ENCODE measurements at regions not wholly inside any gene's neighbourhood (a gene's known extent, or its start where the extent isn't known, plus 50 kb on each side); places are given as distances from the start of the nearest gene placed in this dataset.

DNA sequence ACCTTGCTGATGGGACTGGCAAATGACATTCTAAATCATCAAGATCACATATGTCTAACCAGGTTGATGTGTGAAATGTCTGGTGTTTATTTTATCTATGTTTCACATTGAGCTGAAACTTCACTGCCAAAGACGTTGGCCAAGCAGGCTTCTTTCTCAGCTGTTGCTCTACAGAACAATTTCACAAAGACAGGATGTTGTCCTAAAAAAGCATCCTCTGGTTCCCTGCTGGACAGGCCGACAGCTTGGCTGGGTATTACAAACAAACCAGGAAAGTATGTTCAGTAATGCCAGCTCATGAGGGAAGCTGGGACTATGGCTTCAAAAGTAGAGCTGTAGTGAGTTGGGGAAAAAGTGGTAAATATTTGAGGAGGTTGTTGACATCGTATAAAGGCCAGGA lies 179.4 kb downstream of the FAM43A start:
- Histone ChIP-seq H3K36me3 (ENCODE audit: control insufficient read depth in 1 of 2, insufficient read depth in 2 of 2, low read length in 2 of 2) (no peaks in the 10 kb centered on the region), H3K27ac (ENCODE audit: low read depth, low read length) (no peak overlapping the region), H3K27me3 (ENCODE audit: control insufficient read depth in 1 of 2, insufficient read depth in 2 of 2, low read length in 2 of 2) (no peaks in the 10 kb centered on the region), H3K9me3 (ENCODE audit: control insufficient read depth in 1 of 2, low read length in 2 of 2) (no peaks in the 10 kb centered on the region), H3K9ac (ENCODE audit: low read depth in 1 of 2, low read length in 2 of 2) (no peak overlapping the region), H3K4me3 (ENCODE audit: low read depth in 1 of 2, low read length in 2 of 2) (no peak overlapping the region), H3K4me1 (ENCODE audit: control insufficient read depth in 1 of 2, insufficient read depth in 2 of 2, low read length in 2 of 2) (peaks cover 12 to 16% of the 10 kb centered on the region in 2 donors)

DNA sequence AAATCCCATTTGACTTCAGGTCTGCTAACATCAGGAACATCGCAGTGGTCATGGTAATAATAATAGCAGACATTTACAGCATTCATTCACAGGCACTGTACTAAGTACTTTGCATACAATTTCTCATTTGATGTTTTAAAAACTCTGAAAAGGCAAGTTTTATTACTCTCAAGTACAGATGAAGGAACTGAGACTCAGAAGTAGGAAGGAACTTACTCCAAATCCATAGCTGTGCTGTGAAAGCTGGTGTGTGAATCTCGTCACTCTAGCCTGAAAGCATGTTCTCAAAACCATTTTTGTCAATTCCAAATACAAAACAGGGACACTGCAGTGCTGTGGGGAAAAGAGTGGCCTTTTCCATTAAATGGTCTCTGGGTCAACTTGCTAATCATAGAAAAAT lies 179.9 kb downstream of the FAM43A start:
- no peaks in the 10 kb centered on the region for H3K27me3 ChIP-seq (ENCODE audit: control insufficient read depth in 1 of 2, insufficient read depth in 2 of 2, low read length in 2 of 2)
- H3K36me3 ChIP-seq (ENCODE audit: control insufficient read depth in 1 of 2, insufficient read depth in 2 of 2, low read length in 2 of 2), result no peaks in the 10 kb centered on the region
- no peak overlapping the region for H3K9ac ChIP-seq (ENCODE audit: low read depth in 1 of 2, low read length in 2 of 2)
- H3K27ac ChIP-seq (ENCODE audit: low read depth, low read length), result no peak overlapping the region
- peaks cover 16 to 18% of the 10 kb centered on the region in 2 donors for H3K4me1 ChIP-seq (ENCODE audit: control insufficient read depth in 1 of 2, insufficient read depth in 2 of 2, low read length in 2 of 2)
- H3K4me3 ChIP-seq (ENCODE audit: low read depth in 1 of 2, low read length in 2 of 2), result no peak overlapping the region
- no peaks in the 10 kb centered on the region for H3K9me3 ChIP-seq (ENCODE audit: control insufficient read depth in 1 of 2, low read length in 2 of 2)

DNA sequence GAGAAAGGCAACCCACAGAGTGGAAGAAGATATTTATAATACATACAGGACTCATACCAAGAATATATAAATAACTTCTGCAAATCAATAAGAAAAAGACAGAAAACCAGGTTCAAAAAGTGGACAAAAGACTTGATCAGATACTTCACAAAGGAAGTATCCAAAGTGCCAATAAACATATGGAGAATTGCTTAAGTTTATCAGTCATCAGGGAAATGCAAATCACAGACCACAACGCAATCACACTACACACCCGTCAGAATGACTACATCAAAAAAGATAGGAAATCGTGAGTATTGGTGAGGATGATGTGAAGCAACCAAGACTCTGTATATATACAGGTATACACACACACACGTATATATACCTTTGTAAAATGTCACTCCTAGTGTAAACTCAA lies 180.6 kb downstream of the FAM43A start:
- Histone ChIP-seq H3K27ac (ENCODE audit: low read depth, low read length) (no peak overlapping the region), H3K4me1 (ENCODE audit: control insufficient read depth in 1 of 2, insufficient read depth in 2 of 2, low read length in 2 of 2) (peaks cover 22 to 24% of the 10 kb centered on the region in 2 donors)

DNA sequence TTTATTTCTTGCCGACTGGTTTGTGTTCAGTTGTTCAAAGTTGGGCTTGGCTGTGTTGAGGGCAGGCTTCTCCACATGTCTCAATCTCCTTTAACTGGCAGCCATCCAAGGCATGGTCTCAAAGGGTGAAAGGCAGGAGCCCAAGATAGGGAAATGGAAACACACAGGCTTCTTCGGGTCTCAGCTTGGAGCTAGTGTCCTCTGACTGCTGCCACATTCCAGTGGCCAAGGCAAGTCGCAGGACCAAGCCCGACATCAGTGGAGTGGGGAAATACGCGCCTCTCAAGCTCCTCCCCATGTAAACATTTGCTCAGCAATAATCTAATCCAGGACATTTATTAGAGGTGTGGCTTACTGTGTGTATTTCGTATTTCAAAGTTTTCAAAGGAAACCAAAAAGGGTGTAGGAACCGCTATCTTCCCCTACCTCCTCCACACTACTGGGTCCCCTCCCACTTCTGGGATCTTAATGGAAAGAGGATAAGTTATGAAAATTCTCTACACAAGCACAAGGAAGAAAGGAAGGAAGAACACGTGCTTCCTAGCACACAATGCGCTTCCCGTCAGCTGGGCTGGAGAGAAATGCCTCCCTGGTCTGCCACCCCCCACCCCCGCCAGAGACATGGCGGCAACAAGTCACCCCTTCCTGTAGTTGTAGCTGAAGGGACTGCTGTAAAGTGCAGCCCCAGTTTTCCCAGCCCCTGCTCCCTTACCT lies 181.7 kb downstream of the FAM43A start:
- Histone ChIP-seq H3K9ac (ENCODE audit: low read depth in 1 of 2, low read length in 2 of 2) (peak overlapping the region in 1 of 2 donors; percentile 1), H3K4me1 (ENCODE audit: control insufficient read depth in 1 of 2, insufficient read depth in 2 of 2, low read length in 2 of 2) (peaks cover 34 to 36% of the 10 kb centered on the region in 2 donors), H3K4me3 (ENCODE audit: low read depth in 1 of 2, low read length in 2 of 2) (peak overlapping the region; percentile 7 to 55), H3K36me3 (ENCODE audit: control insufficient read depth in 1 of 2, insufficient read depth in 2 of 2, low read length in 2 of 2) (no peaks in the 10 kb centered on the region), H3K27ac (ENCODE audit: low read depth, low read length) (no peak overlapping the region), H3K9me3 (ENCODE audit: control insufficient read depth in 1 of 2, low read length in 2 of 2) (no peaks in the 10 kb centered on the region), H3K27me3 (ENCODE audit: control insufficient read depth in 1 of 2, insufficient read depth in 2 of 2, low read length in 2 of 2) (no peaks in the 10 kb centered on the region)

More for the DNA sequence above, 180.6 kb downstream of the FAM43A start:
- Histone ChIP-seq H3K4me3 (ENCODE audit: low read depth in 1 of 2, low read length in 2 of 2) (no peak overlapping the region), H3K27me3 (ENCODE audit: control insufficient read depth in 1 of 2, insufficient read depth in 2 of 2, low read length in 2 of 2) (no peaks in the 10 kb centered on the region), H3K9me3 (ENCODE audit: control insufficient read depth in 1 of 2, low read length in 2 of 2) (no peaks in the 10 kb centered on the region), H3K36me3 (ENCODE audit: control insufficient read depth in 1 of 2, insufficient read depth in 2 of 2, low read length in 2 of 2) (no peaks in the 10 kb centered on the region), H3K9ac (ENCODE audit: low read depth in 1 of 2, low read length in 2 of 2) (no peak overlapping the region)

DNA sequence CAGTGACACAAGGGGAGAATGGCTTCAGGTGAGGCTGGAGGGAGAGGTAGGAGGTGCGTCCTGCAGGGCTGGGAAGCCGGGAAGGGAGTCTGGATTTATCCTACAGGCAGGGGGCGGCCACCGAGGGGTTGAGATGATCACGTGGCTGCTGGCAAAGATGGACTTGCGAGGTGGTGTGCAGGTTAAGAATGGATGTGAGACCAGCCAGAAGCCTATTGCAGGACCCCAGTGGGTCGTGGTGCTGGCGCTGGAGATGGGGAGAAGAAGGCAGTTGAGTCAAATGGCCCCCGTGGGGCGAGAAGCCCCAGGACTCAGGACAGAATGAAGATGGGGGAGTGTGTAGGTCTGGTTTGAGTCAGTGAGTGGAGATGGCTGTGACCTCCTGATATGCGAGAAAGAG lies 183.1 kb downstream of the FAM43A start:
- Histone ChIP-seq H3K27ac (ENCODE audit: low read depth, low read length) (no peak overlapping the region), H3K27me3 (ENCODE audit: control insufficient read depth in 1 of 2, insufficient read depth in 2 of 2, low read length in 2 of 2) (no peaks in the 10 kb centered on the region), H3K9me3 (ENCODE audit: control insufficient read depth in 1 of 2, low read length in 2 of 2) (no peaks in the 10 kb centered on the region), H3K4me1 (ENCODE audit: control insufficient read depth in 1 of 2, insufficient read depth in 2 of 2, low read length in 2 of 2) (peaks cover 40 to 43% of the 10 kb centered on the region in 2 donors), H3K36me3 (ENCODE audit: control insufficient read depth in 1 of 2, insufficient read depth in 2 of 2, low read length in 2 of 2) (no peaks in the 10 kb centered on the region), H3K4me3 (ENCODE audit: low read depth in 1 of 2, low read length in 2 of 2) (no peak overlapping the region), H3K9ac (ENCODE audit: low read depth in 1 of 2, low read length in 2 of 2) (no peak overlapping the region)

DNA sequence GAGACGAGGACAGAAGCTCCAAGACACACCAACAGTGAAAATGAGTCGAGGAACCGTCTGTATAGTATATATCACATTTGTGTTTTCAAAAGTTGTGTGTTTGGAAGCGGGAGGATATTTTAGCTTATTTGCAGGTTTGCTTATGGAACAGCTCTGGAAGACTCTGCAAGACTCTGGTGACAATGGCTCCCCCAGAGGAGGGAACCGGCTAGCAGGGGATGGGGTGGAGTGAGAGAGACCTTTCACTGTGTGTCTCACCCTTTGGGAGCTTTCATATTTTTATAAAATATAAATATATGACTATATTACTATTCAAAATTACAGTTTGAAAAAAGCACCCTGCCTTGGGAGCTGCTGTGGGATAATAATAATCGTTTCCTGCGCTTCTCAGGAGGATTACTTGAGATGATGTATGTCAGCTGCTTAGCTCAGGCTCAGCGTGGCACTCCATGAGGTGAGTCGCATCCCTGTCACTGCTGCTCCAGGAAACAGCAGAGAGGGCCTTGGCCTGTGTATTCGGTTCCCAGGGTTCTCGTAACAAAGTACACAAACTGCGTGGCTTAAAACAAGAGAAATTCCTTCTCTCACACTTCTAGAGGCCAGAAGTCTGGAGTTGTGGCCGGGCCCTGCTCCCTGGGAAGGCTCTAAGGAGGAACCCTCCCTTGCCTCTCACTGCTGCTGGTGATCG lies 183.9 kb downstream of the FAM43A start:
- Histone ChIP-seq H3K9me3 (ENCODE audit: control insufficient read depth in 1 of 2, low read length in 2 of 2) (no peaks in the 10 kb centered on the region), H3K27me3 (ENCODE audit: control insufficient read depth in 1 of 2, insufficient read depth in 2 of 2, low read length in 2 of 2) (no peaks in the 10 kb centered on the region), H3K4me1 (ENCODE audit: control insufficient read depth in 1 of 2, insufficient read depth in 2 of 2, low read length in 2 of 2) (peaks cover 40 to 43% of the 10 kb centered on the region in 2 donors), H3K27ac (ENCODE audit: low read depth, low read length) (no peak overlapping the region), H3K9ac (ENCODE audit: low read depth in 1 of 2, low read length in 2 of 2) (no peak overlapping the region), H3K4me3 (ENCODE audit: low read depth in 1 of 2, low read length in 2 of 2) (no peak overlapping the region), H3K36me3 (ENCODE audit: control insufficient read depth in 1 of 2, insufficient read depth in 2 of 2, low read length in 2 of 2) (no peaks in the 10 kb centered on the region)

DNA sequence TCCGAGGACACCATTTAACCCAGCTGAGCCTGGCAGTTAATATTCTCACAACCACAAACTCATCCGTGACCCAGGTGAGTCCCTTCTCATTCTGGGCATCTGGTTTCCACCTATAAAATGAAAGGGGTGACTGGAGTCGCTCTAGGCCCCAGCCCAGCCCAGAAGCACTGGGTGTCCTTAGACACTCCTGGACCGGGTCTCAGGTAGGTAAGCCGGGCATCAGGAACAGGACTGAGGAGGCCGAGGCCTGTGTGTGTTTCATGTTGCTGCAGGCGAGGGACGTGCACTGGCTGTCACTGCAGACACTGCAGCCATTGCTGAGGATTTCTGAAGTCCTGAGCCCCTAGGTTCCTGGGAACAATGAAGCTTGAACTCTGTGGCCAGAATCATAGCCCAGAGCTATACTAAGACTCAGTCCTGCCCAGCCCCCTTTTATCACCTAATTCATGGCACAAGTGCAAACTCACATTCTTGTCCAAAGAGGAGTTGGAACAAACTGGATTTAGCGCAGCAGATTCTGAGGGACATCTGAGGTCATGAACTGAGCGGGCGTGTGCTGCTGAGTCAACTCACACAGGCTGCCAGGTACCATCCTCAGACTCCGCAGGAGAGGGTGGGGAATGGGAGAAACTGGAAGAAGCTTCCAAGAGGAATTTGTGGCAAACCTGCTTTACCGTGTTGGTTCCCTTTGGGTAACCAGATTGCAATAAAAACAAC lies 184.9 kb downstream of the FAM43A start:
- Histone ChIP-seq H3K9me3 (ENCODE audit: control insufficient read depth in 1 of 2, low read length in 2 of 2) (no peaks in the 10 kb centered on the region), H3K36me3 (ENCODE audit: control insufficient read depth in 1 of 2, insufficient read depth in 2 of 2, low read length in 2 of 2) (no peaks in the 10 kb centered on the region), H3K9ac (ENCODE audit: low read depth in 1 of 2, low read length in 2 of 2) (no peak overlapping the region), H3K4me1 (ENCODE audit: control insufficient read depth in 1 of 2, insufficient read depth in 2 of 2, low read length in 2 of 2) (peaks cover 40 to 43% of the 10 kb centered on the region in 2 donors), H3K27me3 (ENCODE audit: control insufficient read depth in 1 of 2, insufficient read depth in 2 of 2, low read length in 2 of 2) (no peaks in the 10 kb centered on the region), H3K27ac (ENCODE audit: low read depth, low read length) (no peak overlapping the region), H3K4me3 (ENCODE audit: low read depth in 1 of 2, low read length in 2 of 2) (no peak overlapping the region)

DNA sequence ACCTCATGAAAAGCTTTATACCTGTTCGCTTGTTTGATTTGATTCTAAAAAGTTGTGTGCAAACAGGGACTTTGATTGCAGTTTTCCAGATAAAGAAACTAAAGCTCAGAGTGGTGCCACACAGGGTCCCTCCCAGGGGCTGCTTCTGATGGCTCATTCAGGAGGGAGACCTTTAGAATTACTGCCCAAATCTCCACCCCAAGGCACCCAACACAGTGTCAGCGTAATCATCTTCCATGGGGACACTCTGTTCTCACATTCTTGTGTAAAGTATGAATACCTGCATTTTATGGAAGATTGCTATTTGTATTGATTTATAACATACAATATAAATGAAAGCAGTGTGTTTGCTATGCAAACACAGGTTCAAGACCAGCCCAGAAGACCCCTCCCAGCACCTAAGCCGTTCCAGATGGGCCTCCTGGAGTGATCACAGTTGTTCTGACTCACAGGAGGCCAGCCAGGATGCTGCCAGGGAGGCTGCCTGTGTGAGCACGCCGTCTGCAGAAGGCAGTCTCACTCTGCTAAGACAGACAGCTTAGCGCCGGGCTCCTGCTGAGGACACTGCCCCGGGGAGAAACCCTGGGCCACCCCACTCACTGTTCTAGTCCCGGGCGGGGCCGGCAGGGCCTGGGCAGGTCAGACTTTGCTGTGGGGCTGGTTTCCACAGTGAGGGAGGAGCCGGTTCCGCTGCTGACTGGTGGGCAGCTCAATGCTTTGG lies 185.6 kb downstream of the FAM43A start:
- Histone ChIP-seq H3K9me3 (ENCODE audit: control insufficient read depth in 1 of 2, low read length in 2 of 2) (no peaks in the 10 kb centered on the region), H3K36me3 (ENCODE audit: control insufficient read depth in 1 of 2, insufficient read depth in 2 of 2, low read length in 2 of 2) (no peaks in the 10 kb centered on the region), H3K4me3 (ENCODE audit: low read depth in 1 of 2, low read length in 2 of 2) (peak overlapping the region; percentile 25 to 26), H3K27ac (ENCODE audit: low read depth, low read length) (no peak overlapping the region), H3K9ac (ENCODE audit: low read depth in 1 of 2, low read length in 2 of 2) (no peak overlapping the region), H3K27me3 (ENCODE audit: control insufficient read depth in 1 of 2, insufficient read depth in 2 of 2, low read length in 2 of 2) (no peaks in the 10 kb centered on the region), H3K4me1 (ENCODE audit: control insufficient read depth in 1 of 2, insufficient read depth in 2 of 2, low read length in 2 of 2) (peaks cover 40 to 43% of the 10 kb centered on the region in 2 donors)

DNA sequence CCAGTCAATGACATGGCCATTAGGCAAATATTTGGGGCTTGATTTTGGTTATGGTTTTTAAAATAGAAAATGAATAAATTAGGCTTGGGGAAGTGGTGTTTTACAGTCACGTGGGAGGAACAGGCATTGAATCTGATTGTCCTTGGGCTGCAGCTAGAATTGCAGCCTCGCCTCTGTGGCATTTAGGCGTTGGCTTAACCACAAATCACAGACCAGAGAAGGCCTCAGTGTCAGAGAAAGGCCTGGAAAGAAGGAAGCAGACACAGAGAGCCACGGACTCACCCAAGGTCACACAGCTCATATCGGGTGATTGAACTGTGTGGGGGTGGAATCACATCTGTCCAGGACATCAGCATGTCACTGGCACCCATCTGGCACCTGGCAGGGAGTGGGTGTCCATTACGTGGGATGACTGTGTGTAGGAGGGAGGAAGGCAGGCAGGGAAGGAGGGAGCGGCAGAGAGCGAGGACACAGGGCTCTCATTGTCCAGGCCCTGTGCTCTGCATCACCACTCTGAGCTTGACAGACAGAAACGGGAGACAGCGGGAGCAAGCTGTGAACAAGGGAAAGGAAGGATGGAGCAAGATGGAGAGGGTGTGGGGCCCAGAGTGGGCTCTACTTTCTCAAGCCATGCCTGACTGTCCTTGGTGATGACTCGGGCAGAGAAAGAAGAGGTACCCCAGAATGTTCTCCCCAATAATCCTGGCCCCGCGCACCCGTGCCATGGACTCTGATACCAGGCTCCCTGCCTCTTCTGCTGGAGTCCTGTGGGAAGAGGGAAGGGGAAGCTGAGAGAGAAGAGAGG lies 186.4 kb downstream of the FAM43A start:
- Histone ChIP-seq H3K36me3 (ENCODE audit: control insufficient read depth in 1 of 2, insufficient read depth in 2 of 2, low read length in 2 of 2) (no peaks in the 10 kb centered on the region), H3K27me3 (ENCODE audit: control insufficient read depth in 1 of 2, insufficient read depth in 2 of 2, low read length in 2 of 2) (no peaks in the 10 kb centered on the region), H3K27ac (ENCODE audit: low read depth, low read length) (no peak overlapping the region), H3K9me3 (ENCODE audit: control insufficient read depth in 1 of 2, low read length in 2 of 2) (no peaks in the 10 kb centered on the region), H3K4me3 (ENCODE audit: low read depth in 1 of 2, low read length in 2 of 2) (peak overlapping the region; percentile 25 to 26), H3K4me1 (ENCODE audit: control insufficient read depth in 1 of 2, insufficient read depth in 2 of 2, low read length in 2 of 2) (peaks cover 36 to 38% of the 10 kb centered on the region in 2 donors), H3K9ac (ENCODE audit: low read depth in 1 of 2, low read length in 2 of 2) (no peak overlapping the region)
